GM10248 (cell line): ENCODE measurements at regions not wholly inside any gene's neighbourhood (a gene's known extent, or its start where the extent isn't known, plus 50 kb on each side); places are given as distances from the start of the nearest gene placed in this dataset.

ENCODE experiments used
- CTCF ChIA-PET: fragments of 300-600 bp; sonication (Branson Sonifier 250); formaldehyde crosslinking; extraction: SDS; loops from one replicate; lab custom pipeline; 2021; ENCODE audit warnings: antibody characterized with exemption; lab: Yijun Ruan, JAX
- POLR2A ChIA-PET: fragments of 350-650 bp; sonication (Branson Sonifier 250); formaldehyde crosslinking; extraction: SDS; loops from one replicate; lab custom pipeline; 2020; ENCODE audit warnings: antibody characterized with exemption; lab: Yijun Ruan, JAX
- DNase-seq: peaks from one replicate; pipeline ENCODE4 v3.0.0; 2012; ENCODE audit errors: extremely low spot score
- TF ChIP-seq, protein P1 (sequence below): IDR thresholded peaks from 2 replicates; pipeline ENCODE4 v1.5.1; 2012; ENCODE audit warnings: mild to moderate bottlenecking, low read depth; ENCODE audit errors: extremely low read depth, missing control alignments, control extremely low read depth

DNA sequence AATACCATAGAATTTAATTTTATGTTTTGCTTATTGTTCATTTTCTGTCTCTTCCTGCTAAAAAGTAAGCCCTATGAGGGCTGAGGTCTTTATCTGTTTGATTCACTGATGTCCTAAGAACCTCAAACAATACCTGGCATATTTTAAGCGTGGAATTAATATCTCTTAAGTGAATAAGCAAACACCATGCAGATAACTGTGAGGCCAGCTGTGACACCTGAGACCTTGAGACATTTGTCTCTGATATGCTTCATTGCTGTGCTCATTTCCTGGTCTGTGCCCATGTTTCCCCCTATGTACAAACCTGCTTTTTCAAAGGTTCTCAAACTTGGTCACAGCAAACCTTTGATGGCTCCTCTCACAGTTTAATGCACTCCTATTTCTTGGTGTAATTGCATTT is 254.6 kb downstream of the COG6 start:
- CTCF ChIA-PET, result no interaction called here
- no peak for DNase-seq
- POLR2A ChIA-PET, result no interaction called here
- TF ChIP-seq, protein P1, sequence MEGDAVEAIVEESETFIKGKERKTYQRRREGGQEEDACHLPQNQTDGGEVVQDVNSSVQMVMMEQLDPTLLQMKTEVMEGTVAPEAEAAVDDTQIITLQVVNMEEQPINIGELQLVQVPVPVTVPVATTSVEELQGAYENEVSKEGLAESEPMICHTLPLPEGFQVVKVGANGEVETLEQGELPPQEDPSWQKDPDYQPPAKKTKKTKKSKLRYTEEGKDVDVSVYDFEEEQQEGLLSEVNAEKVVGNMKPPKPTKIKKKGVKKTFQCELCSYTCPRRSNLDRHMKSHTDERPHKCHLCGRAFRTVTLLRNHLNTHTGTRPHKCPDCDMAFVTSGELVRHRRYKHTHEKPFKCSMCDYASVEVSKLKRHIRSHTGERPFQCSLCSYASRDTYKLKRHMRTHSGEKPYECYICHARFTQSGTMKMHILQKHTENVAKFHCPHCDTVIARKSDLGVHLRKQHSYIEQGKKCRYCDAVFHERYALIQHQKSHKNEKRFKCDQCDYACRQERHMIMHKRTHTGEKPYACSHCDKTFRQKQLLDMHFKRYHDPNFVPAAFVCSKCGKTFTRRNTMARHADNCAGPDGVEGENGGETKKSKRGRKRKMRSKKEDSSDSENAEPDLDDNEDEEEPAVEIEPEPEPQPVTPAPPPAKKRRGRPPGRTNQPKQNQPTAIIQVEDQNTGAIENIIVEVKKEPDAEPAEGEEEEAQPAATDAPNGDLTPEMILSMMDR, result no peak

DNA sequence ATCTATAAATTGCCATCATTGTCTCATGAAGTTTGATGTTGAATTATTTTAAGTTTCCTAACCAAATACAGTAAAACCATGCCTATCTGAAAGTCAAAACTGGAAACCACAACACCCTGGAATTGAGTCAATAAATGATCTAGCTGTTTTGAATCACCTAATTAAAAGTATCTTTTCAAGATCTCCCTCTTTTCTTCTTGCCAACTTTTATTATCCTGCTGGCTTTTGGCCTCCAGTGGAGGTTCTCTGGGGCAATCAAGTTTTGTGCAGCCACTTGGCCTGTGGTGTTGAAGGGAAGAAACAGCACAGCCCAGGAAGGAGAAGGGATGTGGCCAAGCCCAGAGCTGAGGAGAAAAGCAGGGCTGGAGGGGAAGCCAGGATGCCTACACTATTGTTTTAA is 255.4 kb downstream of the COG6 start:
- TF ChIP-seq, protein P1, result no peak
- DNase-seq, result no peak
- POLR2A ChIA-PET, result no interaction called here
- CTCF ChIA-PET, result no interaction called here

DNA sequence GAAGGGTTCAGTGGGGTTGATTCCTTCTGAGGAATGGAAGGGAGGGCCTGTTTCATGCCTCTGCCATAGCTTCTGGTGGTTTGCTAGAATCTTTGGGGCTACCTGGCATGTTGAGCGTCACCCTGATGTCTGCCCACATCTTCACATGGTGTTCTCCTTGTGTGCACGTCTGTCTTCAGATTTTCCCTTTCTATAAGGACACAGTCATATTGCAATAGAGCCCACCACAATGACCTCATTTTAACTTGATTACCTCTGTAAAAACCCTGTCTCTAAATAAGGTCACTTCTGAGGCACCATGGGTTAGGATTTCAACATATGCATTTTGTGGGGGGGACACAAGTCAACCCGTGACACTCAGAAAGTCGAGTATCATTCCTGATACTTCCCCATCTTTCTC is 257.9 kb downstream of the COG6 start:
- TF ChIP-seq, protein P1, result no peak
- DNase-seq, result no peak
- CTCF ChIA-PET, result interaction anchor here (2.4 kb wide), 1 partner anchor 30 kb away, joined by 8 read pairs; no protein-coding TSS in a partner anchor
- POLR2A ChIA-PET, result no interaction called here

DNA sequence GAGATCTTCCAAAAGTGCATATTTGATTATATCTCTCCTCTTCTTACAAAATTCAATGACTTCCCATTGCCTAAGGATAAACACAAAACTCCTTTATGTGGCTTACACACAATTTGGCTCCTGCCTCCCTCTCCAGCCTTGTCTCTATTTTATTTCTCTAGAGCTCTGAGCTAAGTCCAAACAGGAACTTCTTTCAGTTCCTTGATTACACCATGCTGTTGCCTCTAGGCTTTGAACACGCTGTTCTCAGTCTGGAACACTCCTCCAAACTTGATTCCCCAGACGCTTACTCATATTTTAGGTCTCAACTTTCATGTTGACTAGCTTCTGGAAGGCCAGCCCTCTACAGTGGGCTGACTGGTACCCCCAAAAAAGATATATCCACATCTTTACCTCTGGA is 258.5 kb downstream of the COG6 start:
- DNase-seq, result no peak
- CTCF ChIA-PET, result interaction anchor here (0.9 to 2.4 kb wide), 2 partner anchors 14 to 29 kb away, joined by 3 to 8 read pairs; no protein-coding TSS in a partner anchor
- POLR2A ChIA-PET, result no interaction called here
- TF ChIP-seq, protein P1, result no peak

DNA sequence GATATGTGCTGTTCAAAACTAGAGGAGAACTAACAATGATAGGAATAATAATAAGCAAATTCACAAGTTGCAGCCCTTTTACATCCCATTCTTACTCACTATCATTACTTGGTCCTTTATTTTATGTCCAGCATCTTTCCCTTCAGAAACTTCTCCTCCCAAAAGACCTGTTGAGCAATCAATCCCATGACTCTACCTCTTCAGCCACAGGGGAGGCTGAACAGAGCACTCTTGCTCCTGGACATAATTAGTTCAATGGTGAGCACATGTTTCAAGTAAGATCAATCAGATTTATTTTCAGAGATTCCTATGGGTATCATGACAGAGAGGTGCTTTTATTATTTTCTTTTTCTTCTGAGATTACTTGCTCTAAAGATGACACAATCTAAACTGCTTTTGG is 260.0 kb downstream of the COG6 start:
- TF ChIP-seq, protein P1, result no peak
- POLR2A ChIA-PET, result no interaction called here
- DNase-seq, result no peak
- CTCF ChIA-PET, result interaction anchor here (1.0 kb wide), 1 partner anchor 22 kb away, joined by 4 read pairs; no protein-coding TSS in a partner anchor

DNA sequence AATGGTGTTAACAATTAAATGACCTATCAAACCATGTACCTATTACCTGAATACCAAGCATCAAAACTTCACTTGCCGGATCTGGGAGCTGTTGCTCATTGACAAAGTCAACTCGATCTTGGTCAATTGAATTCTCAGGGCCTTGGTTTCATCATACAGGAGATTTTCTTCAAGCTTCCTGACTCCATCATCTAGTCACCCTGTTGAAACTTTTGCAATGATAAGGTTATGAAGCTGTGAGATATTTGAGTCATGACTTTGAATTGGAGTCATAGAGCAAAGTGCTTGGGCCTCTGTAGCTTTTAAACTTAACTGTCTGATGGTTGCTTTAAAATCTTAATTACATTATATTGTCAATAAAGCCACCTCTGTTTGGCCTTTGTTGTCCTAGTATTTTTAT is 260.9 kb downstream of the COG6 start:
- POLR2A ChIA-PET, result interaction anchor here (0.5 kb wide), 1 partner anchor 38 kb away, joined by 5 read pairs; no protein-coding TSS in a partner anchor

More for the DNA sequence above, 260.9 kb downstream of the COG6 start:
- CTCF ChIA-PET, result interaction anchor here (1.0 to 1.1 kb wide), 2 partner anchors 21 to 27 kb away, joined by 4 read pairs; no protein-coding TSS in a partner anchor
- no peak for DNase-seq
- TF ChIP-seq, protein P1, result no peak
